GM10248 (cell line): ENCODE measurements at regions not wholly inside any gene's neighbourhood (a gene's known extent, or its start where the extent isn't known, plus 50 kb on each side); places are given as distances from the start of the nearest gene placed in this dataset.
"Not testable (repeated sequence)": the region's sequence is repeated elsewhere in the genome, so short reads cannot be mapped to it uniquely, and the experiment has no call there.

ENCODE experiments used
- CTCF ChIA-PET: fragments of 300-600 bp; sonication (Branson Sonifier 250); formaldehyde crosslinking; extraction: SDS; loops from one replicate; lab custom pipeline; 2021; ENCODE audit warnings: antibody characterized with exemption; lab: Yijun Ruan, JAX
- POLR2A ChIA-PET: fragments of 350-650 bp; sonication (Branson Sonifier 250); formaldehyde crosslinking; extraction: SDS; loops from one replicate; lab custom pipeline; 2020; ENCODE audit warnings: antibody characterized with exemption; lab: Yijun Ruan, JAX
- DNase-seq: peaks from one replicate; pipeline ENCODE4 v3.0.0; 2012; ENCODE audit errors: extremely low spot score
- CTCF ChIP-seq: IDR thresholded peaks from 2 replicates; pipeline ENCODE4 v1.5.1; 2012; ENCODE audit warnings: mild to moderate bottlenecking, low read depth; ENCODE audit errors: extremely low read depth, missing control alignments, control extremely low read depth

GRCh38 chr9:75376680-75377254, 288.5 kb downstream of the OSTF1 start:
- TF ChIP-seq CTCF, result no peak
- DNase-seq, result no peak
- ChIA-PET CTCF (no interaction called here), POLR2A (no interaction called here)

GRCh38 chr9:75378036-75378435, 289.7 kb downstream of the OSTF1 start:
- DNase-seq, result no peak
- CTCF ChIA-PET, result no interaction called here
- POLR2A ChIA-PET, result no interaction called here
- no peak for TF ChIP-seq CTCF

- DNase-seq, result no peak
- no peak for TF ChIP-seq CTCF
- ChIA-PET POLR2A (no interaction called here), CTCF (no interaction called here)
Measured at GRCh38 chr9:75378926-75379325, 290.6 kb downstream of the OSTF1 start.

GRCh38 chr9:75382126-75382525, 293.8 kb downstream of the OSTF1 start:
- no peak for DNase-seq
- POLR2A ChIA-PET, result no interaction called here
- CTCF ChIA-PET, result interaction anchor here (1.0 kb wide), 1 partner anchor 11 kb away, joined by 3 read pairs; no protein-coding TSS in a partner anchor
- TF ChIP-seq CTCF, result no peak

GRCh38 chr9:75383420-75384034, 295.2 kb downstream of the OSTF1 start:
- CTCF ChIA-PET, POLR2A ChIA-PET, DNase-seq: not testable (repeated sequence)

- no peak for DNase-seq
- TF ChIP-seq CTCF, result no peak
- POLR2A ChIA-PET, result no interaction called here
- CTCF ChIA-PET, result no interaction called here
Measured at GRCh38 chr9:75385236-75385635, 296.9 kb downstream of the OSTF1 start.

- ChIA-PET POLR2A (no interaction called here), CTCF (no interaction called here)
- TF ChIP-seq CTCF, result no peak
- no peak for DNase-seq
Measured at GRCh38 chr9:75389101-75389500, 300.8 kb downstream of the OSTF1 start.
